ENCODE measurements at regions not wholly inside any gene's neighbourhood (a gene's known extent, or its start where the extent isn't known, plus 50 kb on each side); places are given as distances from the start of the nearest gene placed in this dataset.
"Not testable (repeated sequence)": the region's sequence is repeated elsewhere in the genome, so short reads cannot be mapped to it uniquely, and the experiment has no call there.

GRCh38 chr1:118445156-118445555 lies 260.1 kb upstream of the SPAG17 start:
- DNase-seq, result no peak

GRCh38 chr1:118442214-118442613 lies 257.2 kb upstream of the SPAG17 start:
- no peak for DNase-seq

- no peak for DNase-seq
Measured at GRCh38 chr1:118437664-118438063, 252.6 kb upstream of the SPAG17 start.

- DNase-seq, result no peak
Measured at GRCh38 chr1:118429856-118430255, 244.8 kb upstream of the SPAG17 start.

GRCh38 chr1:118421868-118422350 lies 236.9 kb upstream of the SPAG17 start:
- no peak for DNase-seq

- DNase-seq, result no peak
Measured at GRCh38 chr1:118404024-118404423, 219.0 kb upstream of the SPAG17 start.

GRCh38 chr1:118397496-118397859 lies 212.4 kb upstream of the SPAG17 start:
- no peak for DNase-seq

GRCh38 chr1:118396829-118397495 lies 211.9 kb upstream of the SPAG17 start:
- DNase-seq, result no peak

GRCh38 chr1:118396279-118396678 lies 211.3 kb upstream of the SPAG17 start:
- DNase-seq, result no peak

- DNase-seq, result no peak
Measured at GRCh38 chr1:118395430-118395991, 210.5 kb upstream of the SPAG17 start.

GRCh38 chr1:118390955-118391354 lies 205.9 kb upstream of the SPAG17 start:
- no peak for DNase-seq

- no peak for DNase-seq
Measured at GRCh38 chr1:118388301-118388959, 203.4 kb upstream of the SPAG17 start.

GRCh38 chr1:118381197-118381869 lies 196.3 kb upstream of the SPAG17 start:
- DNase-seq, result no peak

- not testable (repeated sequence) for DNase-seq
Measured at GRCh38 chr1:118377183-118377582, 192.2 kb upstream of the SPAG17 start.

GRCh38 chr1:118371612-118372011 lies 186.6 kb upstream of the SPAG17 start:
- no peak for DNase-seq

- DNase-seq, result no peak
Measured at GRCh38 chr1:118370861-118371260, 185.8 kb upstream of the SPAG17 start.

GRCh38 chr1:118366286-118366685 lies 181.3 kb upstream of the SPAG17 start:
- DNase-seq, result no peak

- DNase-seq, result no peak
Measured at GRCh38 chr1:118364882-118365281, 179.9 kb upstream of the SPAG17 start.

- DNase-seq, result no peak
Measured at GRCh38 chr1:118363396-118363795, 178.4 kb upstream of the SPAG17 start.

GRCh38 chr1:118360817-118361216 lies 175.8 kb upstream of the SPAG17 start:
- DNase-seq, result no peak

- DNase-seq, result no peak
Measured at GRCh38 chr1:118346936-118347335, 161.9 kb upstream of the SPAG17 start.

GRCh38 chr1:118340928-118341910 lies 156.2 kb upstream of the SPAG17 start:
- no peak for DNase-seq

Measured in right kidney (tissue), 1 donor.